Islet precursor cell (in vitro differentiated cells): ENCODE measurements at regions not wholly inside any gene's neighbourhood (a gene's known extent, or its start where the extent isn't known, plus 50 kb on each side); places are given as distances from the start of the nearest gene placed in this dataset.
"Not testable (repeated sequence)": the region's sequence is repeated elsewhere in the genome, so short reads cannot be mapped to it uniquely, and the experiment has no call there.

Experiments
- DNase-seq: peaks from one replicate; pipeline ENCODE4 v3.0.0-alpha.2; 2018

DNA sequence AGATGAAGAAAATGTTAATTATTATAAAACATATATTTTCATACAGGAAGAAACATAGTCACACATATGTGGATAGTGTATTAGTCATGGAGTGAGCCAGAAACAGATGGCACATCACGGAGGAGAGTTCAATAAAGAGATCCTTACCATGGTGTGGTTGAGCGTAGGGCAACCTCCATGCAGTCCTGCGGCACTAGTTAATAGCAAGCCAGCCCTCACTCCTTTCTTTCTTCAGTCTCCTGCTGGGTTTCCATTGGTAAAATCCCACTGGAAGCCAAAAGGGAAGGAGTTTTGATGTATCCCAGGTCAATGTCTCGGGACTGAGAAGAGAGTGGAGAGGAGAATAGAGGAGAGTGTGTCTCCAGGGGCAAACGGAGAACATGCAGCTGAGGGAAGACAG is 328.1 kb downstream of the NR4A2 start:
- no peak for DNase-seq

DNA sequence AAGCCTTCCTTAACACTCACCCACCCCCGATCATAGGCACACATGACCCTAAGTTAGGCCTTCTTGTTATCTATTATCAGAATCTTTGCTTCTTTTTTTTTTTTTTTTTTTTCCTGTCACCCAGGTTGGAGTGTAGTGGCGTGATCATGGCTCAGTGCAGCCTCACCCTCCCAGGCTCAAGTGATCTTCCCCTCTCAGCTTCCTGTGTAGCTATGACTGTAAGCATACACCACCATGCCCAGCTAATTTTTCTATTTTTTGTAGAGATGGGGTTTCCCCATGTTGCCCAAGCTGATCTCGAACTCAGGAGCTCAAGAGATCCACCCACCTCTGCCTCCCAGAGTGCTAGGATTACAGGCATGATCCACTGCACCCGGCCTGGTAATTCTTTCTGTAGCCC is 328.7 kb downstream of the NR4A2 start:
- DNase-seq: no peak

DNA sequence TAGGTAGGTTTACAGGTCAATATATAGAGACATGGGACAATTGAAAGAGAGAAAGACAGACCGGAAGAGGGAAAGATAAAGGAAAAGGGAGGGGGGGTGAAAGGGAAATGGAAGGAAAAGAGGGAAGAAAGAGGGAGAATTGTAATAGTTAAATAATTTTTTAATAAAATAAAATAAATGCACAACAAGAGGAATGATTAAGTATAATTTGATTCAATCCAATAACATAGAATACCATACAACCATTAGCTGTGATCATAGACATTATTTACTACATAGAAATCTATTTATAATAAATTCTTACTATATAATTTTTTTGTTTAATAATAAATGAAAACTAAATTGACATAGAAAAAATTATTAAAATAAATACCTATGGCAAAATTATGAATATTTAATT is 330.7 kb downstream of the NR4A2 start:
- DNase-seq: no peak

GRCh38 chr2:155997538-155997937 is 335.0 kb downstream of the NR4A2 start:
- no peak for DNase-seq

GRCh38 chr2:155994315-155994714 is 338.2 kb downstream of the NR4A2 start:
- no peak for DNase-seq

GRCh38 chr2:155983845-155984244 is 348.7 kb downstream of the NR4A2 start:
- no peak for DNase-seq

DNA sequence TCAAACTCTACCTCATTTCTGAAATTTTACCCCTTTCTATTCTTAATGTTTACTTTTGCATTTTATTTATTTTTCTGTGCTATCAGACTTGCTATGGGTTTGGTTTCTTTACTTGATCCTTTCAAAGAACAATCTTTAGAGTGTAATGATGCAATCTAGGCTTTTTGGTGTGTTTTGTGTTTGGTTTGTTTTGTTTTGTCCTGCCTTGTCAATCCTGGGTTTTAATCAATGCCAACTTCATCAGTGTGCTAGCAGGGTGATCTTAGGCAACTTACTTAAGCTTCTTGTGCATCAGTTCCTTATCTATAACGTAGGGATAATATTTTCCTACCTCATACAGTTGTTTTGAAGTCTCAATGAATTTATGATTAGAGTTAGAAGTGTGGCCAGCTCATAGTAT is 350.4 kb downstream of the NR4A2 start:
- DNase-seq: no peak

GRCh38 chr2:155980941-155981560 is 351.5 kb downstream of the NR4A2 start:
- DNase-seq: no peak

- DNase-seq: no peak
Observed at GRCh38 chr2:155975734-155976133, 356.8 kb downstream of the NR4A2 start.

DNA sequence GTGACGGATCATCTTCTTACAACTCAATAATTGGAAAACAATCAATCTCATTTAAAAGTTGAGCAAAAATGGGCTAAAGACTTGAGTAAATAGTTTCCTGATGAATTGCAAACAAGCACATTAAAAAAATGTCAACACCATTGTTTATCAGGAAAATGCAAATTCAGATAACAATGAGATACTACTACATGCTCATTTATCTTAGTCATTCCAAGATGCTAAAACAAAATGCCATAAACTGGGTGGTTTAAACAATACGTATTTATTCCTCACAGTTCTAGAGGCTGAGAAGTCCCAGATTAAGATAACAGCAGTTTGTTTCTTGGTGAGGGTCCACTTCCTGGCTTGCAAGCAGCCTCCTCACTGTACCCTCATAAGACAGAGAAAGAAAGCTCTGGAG is 359.6 kb downstream of the NR4A2 start:
- DNase-seq: no peak

DNA sequence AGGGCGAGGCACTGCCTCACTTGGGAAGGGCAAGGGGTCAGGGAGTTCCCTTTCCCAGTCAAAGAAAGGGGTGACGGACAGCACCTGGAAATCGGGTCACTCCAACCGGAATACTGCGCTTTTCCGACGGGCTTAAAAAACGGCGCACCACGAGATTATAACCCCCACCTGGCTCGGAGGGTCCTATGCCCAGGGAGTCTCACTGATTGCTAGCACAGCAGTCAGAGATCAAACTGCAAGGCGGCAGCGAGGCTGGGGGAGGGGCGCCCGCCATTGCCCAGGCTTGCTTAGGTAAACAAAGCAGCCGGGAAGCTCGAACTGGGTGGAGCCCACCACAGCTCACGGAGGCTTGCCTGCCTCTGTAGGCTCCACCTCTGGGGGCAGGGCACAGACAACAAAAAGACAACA is 366.5 kb downstream of the NR4A2 start:
- DNase-seq: not testable (repeated sequence)

GRCh38 chr2:155965415-155966063 is 367.0 kb downstream of the NR4A2 start:
- DNase-seq: no peak

DNA sequence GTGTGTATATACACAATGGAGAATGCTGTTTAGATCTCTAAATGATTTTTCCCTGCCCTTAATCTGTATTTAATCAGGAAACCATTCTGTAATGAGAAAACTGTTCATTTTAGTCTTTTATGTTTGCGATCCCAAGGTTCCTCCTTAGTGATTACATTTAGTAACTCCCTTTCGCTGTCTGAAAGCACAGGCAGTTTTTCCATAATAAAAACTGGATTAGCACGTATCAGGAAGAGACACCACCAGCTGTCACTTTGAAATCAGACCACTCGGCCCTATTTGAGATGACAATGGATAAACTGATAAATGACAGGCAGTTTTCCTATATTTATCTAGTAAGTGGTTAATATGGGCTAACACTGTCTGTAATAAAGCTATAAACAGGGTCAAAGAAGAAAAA is 370.9 kb downstream of the NR4A2 start:
- DNase-seq: no peak

DNA sequence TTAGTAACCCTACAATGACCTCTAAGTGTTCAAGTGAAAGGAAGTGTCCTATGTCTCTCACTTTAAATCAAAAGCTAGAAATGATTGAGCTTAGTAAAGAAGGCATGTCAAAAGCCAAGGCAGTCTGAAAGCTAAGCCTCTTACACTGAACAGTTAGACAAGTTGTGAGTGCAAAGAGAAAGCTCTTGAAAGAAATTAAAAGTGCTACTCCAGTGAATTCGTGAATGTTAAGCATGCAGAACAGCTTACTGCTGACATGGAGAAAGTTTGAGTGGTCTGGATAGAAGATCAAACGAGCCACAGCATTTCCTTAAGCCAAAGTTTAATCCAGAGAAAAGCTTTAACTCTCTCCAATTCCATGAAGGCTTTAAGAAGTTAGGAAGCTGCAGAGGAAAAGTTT is 373.7 kb downstream of the NR4A2 start:
- DNase-seq: no peak

DNA sequence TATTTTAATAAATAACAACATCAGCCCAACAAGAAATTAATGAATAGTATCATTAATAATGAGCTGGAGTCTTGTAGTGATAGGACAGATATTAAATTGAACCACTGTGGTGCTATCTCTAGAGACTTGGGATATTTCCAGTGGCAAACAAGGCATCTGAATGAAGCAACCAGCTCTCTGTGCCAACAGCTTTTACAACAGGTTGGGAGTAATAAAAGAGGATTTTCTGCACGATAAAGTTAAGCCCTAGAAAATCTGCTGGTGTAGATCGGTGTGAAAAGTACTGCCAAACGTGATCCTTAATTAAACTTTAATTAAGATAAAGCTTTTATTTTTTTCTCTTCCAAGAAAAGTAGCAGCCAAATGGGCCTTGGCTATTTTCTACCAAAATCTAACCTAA is 385.5 kb downstream of the NR4A2 start:
- DNase-seq: no peak

GRCh38 chr2:155944218-155944617 is 388.3 kb downstream of the NR4A2 start:
- no peak for DNase-seq

DNA sequence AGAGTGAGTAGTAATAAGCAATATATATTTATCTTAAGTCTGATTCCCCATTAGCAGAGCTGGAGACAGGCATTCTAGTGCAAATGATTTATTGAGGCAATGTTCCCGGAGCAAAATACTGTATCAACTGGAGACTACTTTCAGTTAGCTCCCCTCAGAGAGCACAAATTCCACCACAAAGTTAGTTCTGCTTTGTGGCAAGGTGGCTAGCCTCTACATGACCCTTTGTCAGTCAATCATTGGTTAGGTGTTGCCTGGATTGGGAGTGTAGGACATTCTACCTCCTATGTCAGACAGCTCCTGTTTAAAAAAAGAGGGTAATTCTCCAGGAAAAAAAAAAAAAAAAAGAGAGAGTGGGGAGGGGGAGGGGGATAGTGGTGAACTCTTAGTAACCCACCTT is 402.2 kb downstream of the NR4A2 start:
- no peak for DNase-seq

DNA sequence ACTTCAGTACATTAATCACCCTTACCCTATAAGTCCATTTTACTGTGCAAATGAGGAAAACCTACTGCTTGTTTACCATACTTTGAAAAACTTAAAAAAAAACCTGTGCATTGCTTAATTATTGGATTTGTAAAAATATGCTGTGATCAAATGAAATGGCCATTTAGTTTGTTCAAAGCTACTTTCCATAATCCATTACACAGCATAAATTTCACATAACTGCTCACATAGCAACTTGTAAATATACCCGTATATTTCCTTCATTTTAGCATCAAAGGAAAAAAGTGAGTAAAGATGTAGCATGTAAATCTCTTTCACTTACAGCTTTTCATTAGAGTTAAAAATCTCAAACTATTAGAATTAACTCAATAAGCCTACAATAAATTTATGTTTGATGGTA is 415.1 kb downstream of the NR4A2 start:
- DNase-seq: no peak

GRCh38 chr2:155913356-155913755 is 419.2 kb downstream of the NR4A2 start:
- DNase-seq: no peak

DNA sequence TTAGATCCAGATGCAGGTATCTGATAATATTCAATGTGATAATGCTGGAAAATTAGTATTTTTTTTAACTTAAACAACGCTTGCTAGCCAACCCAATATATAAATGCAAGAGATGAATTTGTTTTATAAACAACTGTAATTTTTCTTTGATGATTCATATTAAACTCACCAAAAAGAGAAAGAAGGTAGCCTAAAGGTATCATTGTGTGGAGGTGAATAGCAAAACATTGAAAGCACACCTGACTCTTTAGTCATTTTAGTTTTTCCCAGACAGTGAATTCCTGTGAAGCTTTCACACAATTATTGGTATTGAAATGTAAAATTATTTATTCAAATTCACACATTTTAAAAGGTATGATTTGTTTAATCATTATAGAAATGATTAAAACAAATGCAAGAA is 424.0 kb downstream of the NR4A2 start:
- DNase-seq: no peak

GRCh38 chr2:155907211-155907610 is 425.3 kb downstream of the NR4A2 start:
- no peak for DNase-seq

GRCh38 chr2:155905657-155906056 is 426.9 kb downstream of the NR4A2 start:
- no peak for DNase-seq

GRCh38 chr2:155904720-155905119 is 427.8 kb downstream of the NR4A2 start:
- DNase-seq: no peak

DNA sequence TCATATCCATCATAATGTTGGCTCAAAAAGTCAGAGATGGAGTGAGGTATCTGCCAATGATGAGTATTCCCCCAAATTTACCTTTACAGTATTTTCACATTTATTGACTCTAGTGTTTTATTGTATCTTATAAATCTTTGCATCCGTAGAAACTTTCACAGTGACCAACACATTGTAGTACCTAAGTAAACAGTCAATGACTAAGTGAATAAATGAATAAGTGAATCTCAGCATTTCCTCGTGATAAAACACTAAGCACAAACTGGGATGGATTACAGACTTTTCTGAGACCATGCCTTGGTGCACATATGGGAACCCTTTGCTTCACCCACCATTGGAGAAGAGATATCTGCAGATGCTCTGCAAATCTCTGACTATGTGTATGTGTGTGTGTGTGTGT is 429.9 kb downstream of the NR4A2 start:
- no peak for DNase-seq

DNA sequence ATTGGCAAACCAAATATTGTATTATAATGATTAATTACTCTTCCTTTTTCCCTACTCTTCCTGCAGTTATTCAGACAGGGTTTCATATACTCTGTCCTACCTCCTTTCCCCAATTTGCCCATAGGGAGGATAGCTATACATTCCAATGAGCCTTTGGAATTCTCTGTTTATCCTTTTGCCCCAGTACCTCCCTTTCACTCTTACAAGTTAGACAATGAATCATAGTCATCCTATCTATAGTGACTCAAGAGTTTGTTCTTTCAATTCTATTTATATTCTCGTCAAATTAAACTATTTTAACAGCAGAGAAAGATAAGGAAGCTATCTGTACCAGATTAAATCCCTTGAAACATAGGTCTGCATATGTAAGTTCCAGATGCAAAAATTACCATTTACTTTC is 437.5 kb downstream of the NR4A2 start:
- no peak for DNase-seq
